HG03442 (cell line): ENCODE measurements at regions not wholly inside any gene's neighbourhood (a gene's known extent, or its start where the extent isn't known, plus 50 kb on each side); places are given as distances from the start of the nearest gene placed in this dataset.

Experiments used
- ATAC-seq: cut with Tn5 transposase; IDR thresholded peaks from one replicate; pipeline ENCODE4 v1.9.1; 2021; ENCODE audit warnings: mild to moderate bottlenecking, moderate library complexity; ENCODE audit not compliant: unreplicated experiment

DNA sequence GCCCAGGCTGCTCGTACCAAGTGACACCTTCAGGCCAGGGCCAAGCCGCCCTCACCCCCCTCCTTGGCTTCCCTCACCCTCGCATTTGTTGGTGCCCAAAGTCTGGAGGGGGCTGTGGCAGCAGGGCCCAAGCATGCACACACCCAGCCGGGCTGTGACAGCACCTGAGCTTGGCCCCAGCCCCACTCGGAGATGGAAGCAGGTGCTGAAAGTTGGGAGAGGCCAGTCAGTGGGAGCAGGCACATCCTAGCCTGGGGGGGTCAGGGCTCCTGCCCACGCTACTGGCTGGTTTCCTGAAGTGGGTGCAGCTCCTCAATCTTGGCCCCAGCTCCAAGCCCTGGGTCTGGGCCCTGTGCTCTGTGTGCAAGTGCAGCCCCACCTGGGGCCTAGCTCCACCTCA, 228.0 kb downstream of the RDH14 start:
- ATAC-seq: no peak

- ATAC-seq: no peak
Observed at GRCh38 chr2:18325118-18325517, 235.3 kb downstream of the RDH14 start.

DNA sequence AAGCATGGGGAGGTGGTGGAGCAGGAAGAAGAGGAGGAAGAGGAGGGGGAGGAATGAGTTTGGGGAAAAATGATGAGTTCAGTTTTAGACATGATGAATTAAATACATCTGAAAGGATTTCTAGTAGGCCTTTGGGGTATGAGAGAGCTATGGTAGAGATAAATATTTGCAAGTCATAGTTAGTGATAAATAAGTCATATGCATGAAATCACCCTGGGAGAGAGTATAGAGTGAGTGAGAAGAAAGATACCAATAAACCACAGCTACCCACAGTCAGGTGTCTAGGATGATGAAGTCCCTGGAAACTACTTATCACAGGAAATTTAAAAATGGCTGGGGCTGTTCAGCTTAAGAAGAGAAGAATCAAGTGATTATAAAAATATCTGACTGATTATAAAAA, 240.5 kb downstream of the RDH14 start:
- no peak for ATAC-seq

DNA sequence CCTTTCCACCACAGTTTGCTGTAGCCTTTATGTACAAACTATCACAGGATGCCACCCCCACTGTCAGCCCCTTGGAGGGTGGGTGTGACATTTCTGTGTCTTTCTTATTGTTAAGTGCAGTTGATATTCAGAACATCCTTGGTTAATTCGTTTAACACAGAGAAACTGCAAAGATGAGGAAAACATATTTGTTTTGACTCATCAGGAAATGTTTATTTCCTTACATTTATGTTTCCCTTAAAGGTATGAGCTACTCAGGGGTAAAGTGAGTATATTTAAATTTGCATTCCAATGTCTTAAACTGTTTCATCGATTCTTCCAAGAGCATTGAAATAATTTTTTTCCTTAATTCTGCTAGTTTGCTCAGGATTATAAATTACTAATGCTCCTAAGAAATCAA, 243.4 kb downstream of the RDH14 start:
- no peak for ATAC-seq

GRCh38 chr2:18312818-18313217, 247.6 kb downstream of the RDH14 start:
- no peak for ATAC-seq

- no peak for ATAC-seq
Observed at GRCh38 chr2:18311420-18312195, 248.8 kb downstream of the RDH14 start.

DNA sequence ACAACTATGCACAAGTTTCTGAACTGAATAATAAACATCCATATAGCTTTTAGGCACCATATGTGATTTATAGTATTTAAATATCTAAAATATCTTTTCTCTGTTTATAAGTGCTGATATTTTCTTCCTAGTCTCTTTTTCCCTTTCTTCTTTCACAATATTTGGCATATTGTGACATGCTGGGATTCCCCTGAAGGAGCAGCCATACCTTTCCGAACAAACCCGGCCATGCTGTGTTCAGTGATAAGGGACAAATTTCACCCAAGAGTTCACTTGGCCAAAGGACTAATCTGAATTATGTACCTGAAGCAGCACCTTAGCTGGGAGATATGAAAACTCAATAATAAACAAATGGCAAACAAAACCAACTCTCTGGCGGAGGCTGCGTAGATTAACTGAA, 250.8 kb downstream of the RDH14 start:
- no peak for ATAC-seq

GRCh38 chr2:18309188-18309587, 251.3 kb downstream of the RDH14 start:
- ATAC-seq: no peak

GRCh38 chr2:18304849-18305248, 255.6 kb downstream of the RDH14 start:
- ATAC-seq: no peak

GRCh38 chr2:18301421-18302139, 258.9 kb downstream of the RDH14 start:
- ATAC-seq: no peak

- ATAC-seq: no peak
Observed at GRCh38 chr2:18299423-18300212, 260.8 kb downstream of the RDH14 start.

GRCh38 chr2:18297534-18298058, 262.9 kb downstream of the RDH14 start:
- no peak for ATAC-seq

- no peak for ATAC-seq
Observed at GRCh38 chr2:18290386-18290785, 270.1 kb downstream of the RDH14 start.

GRCh38 chr2:18286897-18287296, 273.6 kb downstream of the RDH14 start:
- ATAC-seq: no peak

DNA sequence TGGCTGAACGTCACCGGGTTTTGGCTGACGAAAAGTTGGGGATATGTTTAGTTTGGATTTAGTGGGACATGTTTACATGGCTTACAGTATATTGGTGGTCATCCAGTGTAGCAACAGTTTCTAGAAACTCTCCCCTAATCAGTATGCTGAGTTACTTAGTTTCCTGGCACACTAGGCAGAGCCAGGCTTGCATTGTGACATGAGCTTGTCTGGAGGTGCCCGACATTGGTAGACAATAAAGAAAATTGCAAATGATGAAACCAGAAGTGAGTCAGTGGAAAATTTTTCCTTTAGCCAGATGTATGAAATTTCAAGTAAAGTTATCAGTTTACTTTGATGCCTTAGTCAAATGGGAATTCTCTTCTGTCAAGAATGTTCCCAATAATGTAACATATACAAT, 276.1 kb downstream of the RDH14 start:
- ATAC-seq: no peak

- ATAC-seq: no peak
Observed at GRCh38 chr2:18282026-18282425, 278.4 kb downstream of the RDH14 start.

DNA sequence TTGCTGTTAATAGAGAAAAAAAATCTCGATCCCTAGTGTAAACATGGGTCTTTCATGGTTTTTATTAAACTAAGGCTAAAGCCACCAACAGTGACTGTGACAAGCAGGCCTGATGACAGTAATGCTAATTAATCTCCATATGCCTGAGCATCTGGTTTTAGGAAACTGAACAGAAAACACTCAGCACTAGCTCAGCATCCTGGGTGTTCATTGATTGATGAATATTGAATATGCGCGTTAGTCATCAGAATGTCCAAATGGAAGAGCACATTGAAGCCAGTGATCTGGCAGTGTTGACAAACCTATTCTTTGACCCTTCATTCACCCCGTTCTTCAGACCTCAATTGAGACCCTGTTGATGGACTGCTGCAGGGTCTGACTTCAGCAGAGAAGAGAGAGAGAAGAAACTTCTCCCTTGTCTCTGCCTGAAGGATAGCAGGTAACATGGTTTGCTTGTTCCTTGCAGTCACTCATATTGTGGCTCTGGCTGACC, 283.8 kb downstream of the RDH14 start:
- ATAC-seq: no peak

- no peak for ATAC-seq
Observed at GRCh38 chr2:18273205-18273604, 287.2 kb downstream of the RDH14 start.

GRCh38 chr2:18272148-18272494, 288.3 kb downstream of the RDH14 start:
- ATAC-seq: no peak

DNA sequence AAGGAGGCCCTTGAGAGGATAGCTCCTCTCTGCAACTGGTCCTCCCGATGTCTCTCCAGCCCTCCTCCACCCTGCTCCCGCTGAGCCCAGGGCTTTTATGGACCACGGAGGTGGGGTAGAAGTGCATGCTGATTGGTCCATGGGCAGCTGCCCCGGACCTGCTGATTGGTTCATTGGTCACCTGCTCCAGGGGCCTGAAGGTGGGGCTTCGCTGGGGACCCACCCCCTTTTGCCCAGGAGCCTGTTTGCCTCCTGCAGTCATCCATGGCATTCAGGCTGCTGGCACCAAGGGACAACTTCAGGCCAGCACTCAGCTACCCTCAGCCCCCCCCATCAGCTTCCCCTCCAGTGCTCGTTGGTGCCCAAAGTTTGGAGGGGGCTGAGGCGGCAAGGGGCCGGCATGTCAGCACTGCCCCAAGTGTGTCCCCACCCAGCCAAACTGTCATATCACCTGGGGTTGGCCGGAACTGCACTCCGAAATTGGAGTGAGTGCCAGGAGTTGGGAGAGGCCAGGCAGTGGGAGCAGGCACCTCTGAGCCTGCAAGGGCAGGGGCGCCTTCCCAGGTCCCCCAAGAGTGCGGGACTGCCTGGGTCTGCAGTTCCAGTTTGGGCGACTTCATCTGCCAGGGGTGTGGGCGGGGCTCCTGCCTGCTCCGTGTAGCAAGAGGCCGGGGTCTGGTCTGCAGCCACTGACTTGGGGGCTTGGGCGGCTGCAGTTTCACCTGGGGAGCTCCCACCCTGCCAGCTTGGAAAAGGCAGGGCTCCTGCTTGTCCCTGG, 288.9 kb downstream of the RDH14 start:
- no peak for ATAC-seq

DNA sequence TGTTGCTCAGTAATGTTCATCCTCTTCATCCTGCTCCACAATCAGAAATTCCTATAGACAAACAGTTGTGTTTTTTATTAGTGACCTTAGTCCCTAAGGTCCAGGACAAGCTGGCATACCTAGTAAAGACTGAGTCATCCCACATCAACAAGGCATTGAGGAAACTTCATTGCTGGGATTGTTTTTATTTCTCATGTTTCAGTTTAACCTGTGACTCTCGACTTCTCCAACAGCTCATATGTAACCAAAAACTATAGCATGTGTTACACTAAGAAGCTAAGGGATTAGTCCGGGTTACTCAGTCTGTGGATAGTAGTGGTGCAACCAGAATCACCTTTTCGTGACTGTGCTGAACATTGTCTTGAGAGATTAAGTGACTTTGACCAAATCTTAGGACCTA, 292.1 kb downstream of the RDH14 start:
- no peak for ATAC-seq
